Left colon (tissue), 2 donors: ENCODE measurements at regions not wholly inside any gene's neighbourhood (a gene's known extent, or its start where the extent isn't known, plus 50 kb on each side); places are given as distances from the start of the nearest gene placed in this dataset.

Experiments used
- ATAC-seq: fragments of 200-7000 bp; cut with Tn5 transposase; one replicate; pipeline ENCODE4 v1.9.1; 2020; ENCODE audit warnings: mild to moderate bottlenecking, moderate library complexity
- DNase-seq, 2 donors: peaks; one replicate each; pipeline ENCODE4 v3.0.0-alpha.2; 2020
- intact Hi-C, 2 donors: fragments of 100-400 bp; cut with DNase I in 1 of 2; cut with micrococcal nuclease in 1 of 2; formaldehyde crosslinking; loops; one replicate each; pipeline versions ENCODE4 v1.11.2 to v1.14.0; 2022; cut with DNase I, micrococcal nuclease
- donor health status: DM: no; HTN: no; CAD: no.
- donor health status: DM: yes; HTN: yes; CAD: no.

DNA sequence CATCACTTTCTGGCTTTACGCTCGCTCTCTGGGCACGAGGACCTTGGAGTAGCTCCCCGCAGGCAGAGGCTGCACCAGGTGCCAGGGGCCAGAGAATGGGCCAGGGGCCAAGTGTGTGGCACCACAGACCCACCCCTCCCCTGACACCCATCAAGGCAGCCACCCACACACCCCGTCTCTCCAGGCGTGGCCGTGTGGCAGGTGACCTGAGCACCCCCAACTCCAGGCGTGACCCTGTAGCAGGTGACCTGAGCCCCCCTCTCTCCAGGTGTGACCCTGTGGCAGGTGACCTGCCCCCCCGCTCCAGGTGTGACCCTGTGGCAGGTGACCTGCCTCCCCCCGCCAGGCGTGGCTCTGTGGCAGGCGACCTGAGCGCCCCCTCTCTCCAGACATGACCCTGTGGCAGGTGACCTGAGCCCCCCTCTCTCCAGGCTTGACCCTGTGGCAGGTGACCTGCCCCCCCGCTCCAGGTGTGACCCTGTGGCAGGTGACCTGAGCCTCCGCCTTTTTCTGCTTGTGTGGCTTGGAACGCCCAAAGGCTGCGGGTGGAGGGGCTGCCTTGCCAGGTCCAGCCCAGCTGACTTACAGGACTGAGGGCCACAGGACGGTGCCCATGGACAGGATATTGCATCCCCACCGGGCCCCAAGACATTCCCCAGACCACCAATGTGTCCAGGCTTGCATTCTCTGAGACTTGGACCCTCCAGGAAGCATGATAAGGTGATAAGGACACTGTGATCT lies 667.2 kb downstream of the BRD1 start:
- intact Hi-C loops, result no loop called here
- no peak for DNase-seq
- ATAC-seq, result no peak

DNA sequence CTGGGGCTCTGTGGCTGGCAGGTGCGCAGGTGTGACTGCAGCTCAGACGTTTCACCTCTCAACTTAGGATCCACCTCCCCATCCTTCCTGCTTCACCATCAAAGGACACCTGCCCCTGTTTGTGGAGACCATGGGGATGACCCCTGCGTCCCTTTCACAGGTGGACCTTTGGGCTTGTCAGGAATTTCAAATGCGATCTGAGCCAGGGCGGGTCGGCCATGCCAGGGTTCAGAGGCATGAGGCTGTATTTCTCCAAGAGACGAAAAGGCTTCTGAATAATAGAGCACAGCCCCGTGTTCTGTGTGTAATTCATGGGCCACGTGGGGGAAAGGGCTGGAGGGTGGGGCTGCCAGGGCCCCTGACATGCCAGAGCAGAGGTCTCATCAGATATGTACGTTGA lies 668.0 kb downstream of the BRD1 start:
- no peak for ATAC-seq

DNA sequence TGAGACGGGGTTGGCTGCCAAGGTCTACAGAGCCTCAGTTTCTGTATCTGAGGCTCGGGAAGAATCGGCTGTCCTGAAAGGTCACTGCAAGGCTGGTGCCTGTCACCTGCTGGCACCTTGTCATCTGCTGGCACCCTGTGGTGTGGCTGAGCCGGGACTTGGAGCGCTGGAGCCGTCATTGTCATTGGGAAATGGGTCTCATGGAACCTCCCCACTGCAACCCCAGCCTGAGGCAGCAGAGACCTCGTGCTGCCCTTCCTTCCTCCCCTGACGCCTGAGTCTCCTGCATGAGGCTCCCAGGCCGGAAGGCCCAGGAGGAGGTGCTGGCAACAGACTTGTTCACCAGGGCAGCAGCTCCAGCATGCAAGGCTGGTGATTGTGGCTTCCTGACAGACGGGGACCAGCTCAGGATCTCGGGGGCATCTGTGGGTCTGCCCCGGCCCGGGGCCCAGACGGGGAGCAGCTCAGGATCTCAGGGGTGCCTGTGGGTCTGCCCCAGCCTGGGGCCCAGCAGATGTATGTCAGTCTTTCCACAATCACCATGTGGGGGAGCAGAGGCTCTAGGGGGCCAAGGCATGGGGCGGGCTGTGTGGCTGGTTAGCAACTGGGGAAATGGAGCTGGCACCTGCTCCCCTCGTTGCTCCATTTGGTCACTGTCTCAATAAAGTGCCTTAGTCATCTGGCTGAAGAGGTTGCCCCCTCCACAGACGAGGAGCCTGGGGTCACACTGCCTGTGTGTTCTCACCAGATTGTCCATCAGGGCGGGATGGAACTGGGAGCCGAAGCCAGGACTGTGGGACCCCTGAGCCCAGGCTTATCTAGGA lies 668.7 kb downstream of the BRD1 start:
- intact Hi-C loops, result no loop called here
- ATAC-seq, result no peak
- no peak for DNase-seq

More for the DNA sequence above, 668.0 kb downstream of the BRD1 start:
- intact Hi-C loops, result no loop called here
- no peak for DNase-seq

DNA sequence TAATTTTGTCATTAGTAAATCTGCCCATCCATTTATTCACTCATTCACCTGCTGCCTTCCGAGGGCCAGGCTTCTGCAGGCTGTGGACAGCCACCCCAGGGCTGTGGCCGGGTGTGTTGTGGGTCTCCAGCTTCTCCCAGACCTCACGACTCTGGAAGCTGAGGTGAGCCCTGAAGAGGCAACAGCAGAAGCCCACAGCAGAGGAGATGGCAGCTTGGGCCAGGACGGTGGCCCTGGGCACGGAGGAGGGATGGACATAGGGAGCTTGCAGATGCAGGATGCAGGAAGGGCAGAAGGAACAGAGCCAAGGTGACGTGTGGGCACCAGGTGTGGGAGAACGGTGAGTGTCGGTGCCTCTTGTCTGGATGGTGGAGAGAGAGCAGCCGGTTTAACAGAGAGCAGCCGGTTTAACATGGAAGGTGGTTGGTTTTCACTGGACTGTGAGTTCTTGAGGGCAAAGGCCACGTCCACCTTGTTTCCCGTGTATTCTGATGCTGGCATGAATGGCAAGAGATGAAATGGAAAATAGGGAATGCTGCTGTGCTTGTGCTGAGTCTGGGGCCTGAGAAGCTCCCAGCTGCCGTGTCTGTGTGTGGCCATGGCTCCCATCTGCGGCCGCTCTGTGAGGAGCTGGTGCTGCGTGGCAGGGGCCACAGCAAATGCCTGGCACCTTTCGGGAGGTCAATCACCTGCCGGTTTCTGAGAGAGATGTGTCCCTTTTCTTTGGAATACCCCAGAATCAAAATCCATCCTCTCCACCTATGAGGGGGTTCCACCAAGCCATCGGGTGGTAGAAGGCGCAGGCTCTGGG lies 669.9 kb downstream of the BRD1 start:
- ATAC-seq, result no peak
- no peak for DNase-seq
- intact Hi-C loops, result no loop called here

DNA sequence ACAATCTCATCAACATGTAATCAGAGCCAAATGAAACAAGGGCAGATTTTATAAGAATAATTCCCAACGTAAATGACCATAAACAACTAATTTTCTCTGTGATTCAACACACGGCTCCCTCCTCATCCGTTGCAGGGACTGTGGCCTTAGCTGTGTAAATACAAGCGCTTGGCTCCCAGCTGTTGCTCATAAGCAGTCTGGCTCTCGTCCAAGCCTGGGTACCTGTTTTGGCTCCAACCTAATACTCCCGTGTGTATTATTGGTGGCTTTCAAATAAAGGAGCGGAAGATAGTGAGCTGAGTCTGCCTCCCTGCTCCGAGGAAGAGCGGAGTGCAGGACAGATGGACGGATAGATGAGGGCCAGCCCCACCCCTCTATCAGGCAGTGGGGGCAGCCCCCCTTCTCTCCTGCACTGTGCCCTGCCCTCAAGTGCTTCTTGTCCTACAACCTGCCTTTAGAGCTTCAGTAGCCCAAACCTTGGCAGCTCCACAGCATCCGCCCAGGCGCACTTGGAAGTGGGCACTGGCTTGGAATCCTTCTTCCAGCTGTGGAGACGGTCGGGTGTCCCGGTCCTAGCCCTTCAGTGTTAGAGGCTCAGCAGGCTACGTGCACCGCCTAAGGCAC lies 670.9 kb downstream of the BRD1 start:
- intact Hi-C loops, result no loop called here
- peak in 1 of 2 donors; percentile 56 for DNase-seq
- peak; percentile 61 for ATAC-seq

DNA sequence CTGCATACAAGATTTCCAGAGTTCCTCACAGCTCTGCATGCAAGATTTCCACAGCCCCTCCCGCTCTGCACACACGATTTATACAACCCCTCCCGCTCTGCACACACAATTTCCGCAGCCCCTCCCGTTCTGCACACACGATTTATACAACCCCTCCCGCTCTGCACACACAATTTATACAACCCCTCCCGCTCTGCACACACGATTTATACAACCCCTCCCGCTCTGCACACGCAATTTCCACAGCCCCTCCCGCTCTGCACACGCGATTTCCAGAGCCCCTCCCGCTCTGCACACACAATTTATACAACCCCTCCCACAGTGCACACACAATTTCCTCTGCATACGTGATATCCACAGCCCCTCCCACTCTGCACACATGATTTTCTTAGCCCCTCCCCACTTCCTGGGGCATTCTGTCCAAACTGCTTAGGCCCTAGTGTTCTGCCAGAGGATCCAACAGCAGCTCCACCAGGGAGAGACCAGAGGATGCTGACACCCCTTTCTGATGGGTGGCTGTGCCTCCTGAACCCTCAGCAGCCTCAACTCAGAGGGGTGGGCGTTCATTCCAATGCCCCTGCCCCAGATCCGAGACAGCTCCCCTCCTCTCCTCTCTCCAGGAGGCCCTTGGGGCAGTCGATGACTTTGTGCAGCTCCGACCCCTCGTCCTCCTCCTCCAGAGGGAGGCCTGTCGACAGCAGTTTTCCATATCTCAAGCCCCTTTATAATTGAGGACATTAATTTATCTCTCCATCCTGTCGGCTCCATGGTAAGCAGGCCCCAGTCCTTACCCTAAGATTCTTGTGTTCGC lies 671.7 kb downstream of the BRD1 start:
- intact Hi-C loops, result no loop called here
- ATAC-seq (no peak), DNase-seq (no peak)

DNA sequence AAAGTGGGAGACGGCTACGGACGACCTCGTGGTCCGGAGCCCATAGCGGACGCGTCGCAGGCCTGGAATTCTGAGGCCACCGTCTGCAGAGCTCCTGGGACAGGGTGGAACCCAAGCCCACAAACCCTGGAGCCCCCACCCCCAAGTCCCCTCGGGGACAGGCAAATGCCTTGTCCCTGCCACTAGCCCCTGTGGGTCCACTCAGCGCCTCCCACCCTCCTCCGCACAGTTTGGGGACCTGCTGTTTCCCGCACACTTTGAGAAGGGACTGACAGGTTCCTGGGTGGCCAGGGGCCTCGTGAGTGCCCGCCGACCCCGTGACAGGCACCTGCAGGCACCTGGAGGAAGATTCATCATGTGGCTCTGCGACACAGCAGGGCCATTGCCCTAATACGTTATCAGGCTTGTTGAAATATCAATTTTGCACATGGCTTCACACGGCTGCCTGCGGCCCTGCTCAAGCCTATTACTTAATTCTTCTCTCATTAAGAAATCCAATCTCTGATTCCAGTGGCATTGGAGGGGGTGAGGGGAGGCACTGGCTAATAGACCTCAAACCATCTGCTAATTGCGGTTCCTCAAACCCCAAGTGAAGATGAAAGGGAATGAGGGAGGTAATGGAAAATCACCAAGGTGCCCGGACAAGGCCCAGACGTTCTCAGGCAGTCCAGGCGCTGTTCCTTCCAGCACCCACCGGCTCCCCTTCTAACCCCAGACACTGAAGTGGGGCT lies 672.5 kb downstream of the BRD1 start:
- intact Hi-C loops, result no loop called here
- ATAC-seq (no peak), DNase-seq (no peak)

DNA sequence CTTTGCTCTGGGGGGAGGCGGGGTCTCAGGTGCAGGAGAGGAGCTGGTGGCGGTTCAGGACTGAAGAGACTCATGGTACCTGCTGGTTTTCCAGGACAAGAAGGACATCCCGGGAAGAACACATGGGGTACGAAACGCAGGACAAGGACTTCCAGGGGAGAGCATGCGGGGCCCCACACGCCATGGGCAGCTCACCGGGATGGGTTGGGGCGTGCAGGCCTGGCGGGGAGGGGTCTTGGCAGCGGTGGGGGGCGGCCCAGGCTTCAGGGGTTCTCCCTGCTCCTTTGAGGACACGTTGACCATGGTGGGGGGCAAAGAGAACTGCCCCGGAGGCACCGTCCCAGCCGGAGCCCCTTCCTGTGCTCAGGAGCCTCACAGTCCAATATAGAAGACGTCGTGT lies 673.2 kb downstream of the BRD1 start:
- DNase-seq (no peak), ATAC-seq (no peak)
- intact Hi-C loops, result no loop called here

DNA sequence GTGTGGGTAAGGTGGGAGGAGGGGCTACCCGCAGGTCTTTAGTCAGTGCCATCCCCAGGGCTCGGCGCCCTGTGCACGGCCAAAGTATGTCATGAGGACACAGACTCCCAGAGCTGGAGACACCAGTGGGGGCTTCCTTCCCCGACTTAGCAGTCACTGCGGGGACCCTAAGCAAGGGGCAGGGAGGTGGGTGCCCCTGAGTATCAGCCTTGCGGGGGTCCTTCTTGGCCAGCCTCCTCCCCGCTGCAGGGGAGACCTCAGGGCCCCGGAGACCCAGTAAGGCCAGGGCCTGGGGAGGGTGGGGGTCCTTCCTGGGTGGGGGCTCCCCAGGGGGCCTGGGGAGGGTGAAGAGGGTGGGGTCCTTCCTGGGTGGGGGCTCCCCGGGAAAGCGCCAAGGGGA lies 673.8 kb downstream of the BRD1 start:
- ATAC-seq (no peak), DNase-seq (no peak)
- intact Hi-C loops, result no loop called here

DNA sequence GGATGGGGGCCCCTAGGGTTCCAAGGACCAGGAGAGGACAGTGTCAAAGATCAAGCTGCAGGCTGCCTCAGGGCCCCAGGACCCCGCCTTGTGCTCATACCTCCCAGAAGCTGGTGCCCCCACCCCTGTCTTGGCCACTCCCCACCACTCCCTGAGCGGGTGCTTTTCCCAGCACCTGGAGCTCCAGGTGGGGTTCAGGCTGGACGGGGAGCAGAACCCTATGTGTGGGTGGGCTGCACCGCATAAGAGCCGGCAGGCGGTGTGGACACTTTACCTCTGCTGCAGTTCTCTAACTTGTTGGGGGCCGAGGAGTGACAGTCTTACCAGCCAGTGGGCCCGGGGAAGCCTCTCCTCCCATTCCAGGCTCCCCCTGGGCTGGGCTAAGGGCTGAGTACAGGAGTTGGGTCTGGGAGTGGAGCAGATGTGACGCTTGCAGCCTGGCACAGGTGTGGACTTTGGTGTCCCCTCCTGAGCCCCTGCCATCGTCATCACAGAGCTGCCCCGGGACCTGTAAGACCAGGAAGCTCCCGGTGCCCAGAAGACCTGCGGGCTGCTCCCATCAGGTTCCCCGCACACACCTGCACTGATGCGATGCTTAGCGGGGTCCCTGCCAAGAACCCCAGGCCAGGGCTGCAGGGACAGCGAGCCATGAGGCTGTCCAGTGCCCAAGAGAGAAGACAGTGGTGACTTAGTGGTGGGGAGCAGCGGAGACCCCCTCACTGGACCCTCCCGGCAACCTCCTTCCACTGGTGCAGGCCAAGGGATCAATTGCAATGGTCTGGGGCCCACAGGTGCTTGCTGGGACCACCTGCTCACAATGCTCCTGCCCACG lies 674.5 kb downstream of the BRD1 start:
- intact Hi-C loops, result no loop called here
- ATAC-seq, result peak; percentile 6
- no peak for DNase-seq

DNA sequence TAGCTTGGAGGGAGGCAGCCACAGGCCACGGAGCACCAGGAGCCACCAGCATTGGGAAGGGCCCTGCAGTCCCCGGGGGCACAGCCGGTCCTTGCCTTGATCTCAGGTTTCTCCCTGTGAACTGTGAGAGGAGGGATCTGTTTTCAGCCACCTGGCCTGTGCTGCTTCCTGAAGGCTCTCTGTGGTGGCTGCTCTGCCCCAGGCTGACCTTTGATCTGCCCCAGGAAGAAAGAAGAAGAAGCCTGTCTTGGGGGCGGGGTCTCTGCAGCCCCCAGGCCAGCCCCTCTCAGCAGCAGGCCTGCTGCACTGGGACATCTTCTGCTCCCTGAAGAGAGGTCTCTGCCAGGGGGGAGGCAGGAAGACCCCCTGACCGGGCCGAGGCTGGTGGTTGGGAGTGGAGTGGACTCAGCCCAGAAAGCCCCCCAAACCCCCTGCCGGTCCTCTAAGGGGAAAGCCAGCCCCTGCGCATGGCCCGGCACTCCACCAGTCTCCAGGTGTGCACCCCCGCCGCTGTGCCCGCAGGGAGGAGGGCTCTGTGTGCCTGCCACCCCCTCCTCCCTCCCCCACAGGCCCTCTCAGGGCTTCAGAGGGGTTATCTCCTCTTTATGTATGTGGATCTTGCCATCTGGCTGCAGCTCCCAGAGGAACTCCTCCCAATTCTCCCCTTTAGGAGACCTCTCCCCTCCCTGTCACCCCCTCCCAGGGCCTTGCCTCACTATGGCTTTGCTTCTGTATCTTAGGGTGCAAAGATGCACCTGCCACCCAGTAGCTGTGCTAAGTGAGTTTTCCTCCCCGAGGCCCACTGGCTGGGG lies 675.3 kb downstream of the BRD1 start:
- no peak for DNase-seq
- ATAC-seq, result peak; percentile 67

DNA sequence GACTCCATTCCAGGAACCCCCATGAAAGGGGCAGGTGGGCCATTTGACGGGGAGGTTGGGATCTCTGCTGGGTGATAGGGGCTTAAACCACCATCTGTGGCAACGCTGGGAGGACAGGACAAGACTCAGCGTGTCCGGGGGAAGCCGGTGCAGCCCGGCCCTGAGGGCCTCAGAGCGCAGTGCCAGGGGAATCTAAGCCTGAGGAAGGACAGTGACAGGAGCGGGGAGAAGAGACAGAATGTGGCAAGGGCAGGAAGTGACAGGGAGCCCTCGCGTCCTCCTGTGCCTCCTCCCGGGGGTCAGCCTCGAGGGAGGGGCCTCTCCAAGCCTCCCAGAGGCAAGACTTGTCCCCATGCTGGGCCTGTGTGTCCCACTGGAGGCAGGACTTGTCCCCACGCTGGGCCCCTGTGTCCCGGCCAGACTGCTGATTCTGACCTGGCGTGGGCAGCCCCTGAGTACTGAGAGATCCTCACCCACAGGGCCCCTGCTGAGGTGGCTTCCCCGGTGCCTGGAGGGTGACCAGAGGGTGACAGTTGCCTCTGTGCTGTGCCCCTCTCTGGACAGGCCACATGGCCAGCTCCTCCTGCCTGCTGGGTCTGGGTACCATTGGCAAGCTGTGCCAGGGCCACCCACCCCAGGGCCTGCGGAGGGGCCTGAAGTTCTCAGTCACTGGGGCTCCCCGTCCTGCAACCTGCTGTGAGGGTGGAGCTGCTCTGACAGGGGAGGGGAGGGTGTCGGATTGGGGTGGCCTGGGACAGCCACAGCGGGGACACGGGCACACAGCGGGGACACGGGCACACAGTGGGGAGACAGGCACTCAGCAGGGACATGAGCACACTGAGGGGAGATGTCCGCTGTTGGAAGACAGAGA lies 676.2 kb downstream of the BRD1 start:
- intact Hi-C loops, result no loop called here
- DNase-seq, result no peak

More for the DNA sequence above, 675.3 kb downstream of the BRD1 start:
- intact Hi-C loops, result no loop called here

DNA sequence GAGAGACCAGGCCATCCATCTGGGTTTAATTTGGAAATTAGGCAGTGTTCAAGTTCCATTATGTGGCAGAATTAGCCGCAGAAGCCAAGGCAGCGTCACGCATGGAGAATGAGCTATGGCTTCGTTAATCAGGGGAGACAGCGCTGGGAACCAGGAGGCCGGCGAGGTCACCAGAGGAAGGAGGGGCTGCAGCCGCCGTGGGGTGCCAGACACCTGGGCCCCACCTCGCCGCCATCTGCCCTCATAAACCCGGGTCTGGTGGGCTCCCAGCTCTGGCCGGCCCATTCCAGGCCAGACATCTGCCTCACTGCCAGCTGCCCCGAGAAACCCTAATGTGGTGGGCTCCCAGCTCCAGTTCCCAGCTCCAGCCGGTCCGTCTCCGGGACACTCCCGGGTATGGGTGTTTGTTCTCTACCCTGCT lies 676.9 kb downstream of the BRD1 start:
- intact Hi-C loops, result no loop called here
- no peak for ATAC-seq
- no peak for DNase-seq

More for the DNA sequence above, 676.2 kb downstream of the BRD1 start:
- ATAC-seq, result no peak

DNA sequence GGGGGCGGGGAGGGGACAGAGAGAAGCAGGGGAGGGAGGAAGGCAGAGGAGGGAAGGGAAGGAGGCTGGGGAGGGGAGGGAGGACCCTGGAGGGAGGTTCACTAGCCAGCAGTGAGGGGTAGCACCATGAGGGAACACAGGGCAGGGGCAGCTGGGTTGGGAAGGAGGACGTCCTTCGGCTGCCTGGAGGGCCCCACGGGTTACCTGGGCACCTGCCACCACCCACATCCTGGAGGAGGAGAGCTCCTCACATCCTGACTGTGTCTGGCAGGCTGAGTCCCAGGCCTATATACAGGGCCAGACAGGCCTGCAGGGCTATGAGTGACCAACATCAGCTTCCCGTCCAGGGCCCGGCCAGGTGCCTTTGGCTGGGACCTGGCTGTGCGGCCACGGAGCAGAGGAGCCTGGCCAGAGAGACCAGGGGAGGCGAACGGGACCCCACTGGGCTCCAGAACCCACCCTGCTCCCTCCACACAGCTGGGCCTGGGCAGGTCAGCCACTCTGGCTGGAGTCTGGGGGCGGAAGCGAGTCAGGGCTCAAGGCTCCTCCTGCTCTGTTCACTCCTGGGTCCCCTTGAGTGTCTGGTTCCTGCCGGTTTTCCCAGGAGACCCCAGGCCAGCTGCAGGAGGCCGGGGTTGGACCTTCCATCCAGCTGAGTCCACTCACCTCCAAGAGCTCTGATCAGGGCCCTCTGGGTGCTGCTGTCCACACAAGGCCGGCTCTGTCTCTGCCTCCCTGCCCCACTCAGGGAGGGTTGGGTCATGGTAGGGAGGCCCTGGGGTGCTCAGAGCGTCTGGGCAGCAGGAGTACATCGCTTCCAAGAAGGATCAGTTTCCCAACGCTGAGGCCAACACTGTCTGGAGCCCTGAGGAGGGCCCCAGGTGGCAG lies 677.7 kb downstream of the BRD1 start:
- intact Hi-C loops, result no loop called here
- no peak for DNase-seq
- peak; percentile 48 for ATAC-seq
